ENCODE measurements at regions not wholly inside any gene's neighbourhood (a gene's known extent, or its start where the extent isn't known, plus 50 kb on each side); places are given as distances from the start of the nearest gene placed in this dataset.

DNA sequence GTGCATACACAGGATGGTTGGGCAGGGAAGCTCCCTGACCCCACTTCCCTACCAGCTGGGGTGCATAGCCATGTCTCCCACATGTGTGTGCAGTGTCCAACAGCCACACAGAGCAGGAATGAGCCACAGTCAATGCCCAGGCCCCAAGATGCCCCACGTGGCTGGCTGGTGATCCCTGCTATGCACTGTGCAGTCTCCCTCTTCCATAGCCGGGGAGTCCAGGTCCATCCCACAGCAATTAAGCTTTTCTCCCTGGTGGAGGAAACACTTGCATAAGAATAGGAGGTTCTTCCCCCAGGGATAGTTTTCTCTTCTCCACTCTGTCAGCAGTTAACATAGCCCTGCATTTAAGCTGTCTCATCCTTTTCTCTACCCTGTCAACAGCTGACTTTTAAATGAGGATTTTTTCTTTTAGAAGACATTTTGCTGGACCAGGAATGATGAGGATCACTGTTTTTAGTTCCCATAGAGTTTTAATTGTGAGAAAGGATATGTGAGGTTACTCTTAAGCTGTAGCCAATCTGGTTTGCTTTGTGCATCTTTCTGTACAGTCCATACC lies 396.5 kb upstream of the VWC2 start:
- DNase-seq (ENCODE audit: low spot score) = no peak

DNA sequence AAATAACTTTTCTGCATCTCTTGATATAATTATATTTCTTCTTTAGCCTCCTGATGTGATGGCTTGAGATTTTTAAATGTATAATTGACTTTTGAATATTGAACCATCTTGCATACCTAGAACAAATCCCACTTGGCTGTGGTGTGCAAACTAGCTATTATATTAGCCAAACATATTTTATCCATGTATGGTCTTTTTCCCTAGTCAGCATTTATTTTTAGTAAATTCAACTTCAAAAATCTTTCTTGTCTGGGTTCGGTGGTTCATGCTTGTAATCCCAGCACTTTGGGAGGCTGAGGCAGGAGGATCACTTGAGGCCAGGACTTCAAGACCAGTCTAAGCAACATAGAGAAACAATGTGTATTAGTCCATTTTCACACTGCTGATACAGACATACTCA lies 386.6 kb upstream of the VWC2 start:
- DNase-seq (ENCODE audit: low spot score) = no peak

DNA sequence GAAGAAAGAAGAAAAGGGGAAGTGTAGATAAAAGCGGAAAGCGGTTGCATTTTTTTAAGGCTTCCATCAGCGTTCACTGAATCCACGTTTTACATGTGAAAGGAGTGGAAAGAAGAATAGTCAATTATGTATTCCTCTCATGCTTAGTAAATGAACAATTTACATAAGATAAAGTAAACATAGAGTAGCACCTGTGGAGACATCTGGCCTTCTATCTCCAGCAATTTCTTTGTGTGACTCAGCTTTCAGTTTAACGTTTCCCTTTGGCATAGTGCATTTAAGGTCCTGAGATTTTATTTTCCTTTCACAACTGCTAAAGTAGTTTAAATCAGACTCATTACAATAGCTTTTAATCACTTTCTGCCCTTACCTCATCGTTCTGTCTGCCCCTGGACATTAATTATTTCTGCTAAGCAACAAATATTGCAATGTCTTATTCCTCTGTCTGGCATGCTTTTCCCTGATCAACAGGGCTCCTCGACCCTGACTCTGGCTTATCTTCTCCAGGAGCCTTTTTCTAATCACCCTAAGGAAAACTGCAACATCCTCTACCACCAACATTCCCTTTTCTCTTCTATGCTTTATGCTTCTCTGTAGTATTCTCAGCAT lies 383.5 kb upstream of the VWC2 start:
- DNase-seq (ENCODE audit: low spot score) = no peak

DNA sequence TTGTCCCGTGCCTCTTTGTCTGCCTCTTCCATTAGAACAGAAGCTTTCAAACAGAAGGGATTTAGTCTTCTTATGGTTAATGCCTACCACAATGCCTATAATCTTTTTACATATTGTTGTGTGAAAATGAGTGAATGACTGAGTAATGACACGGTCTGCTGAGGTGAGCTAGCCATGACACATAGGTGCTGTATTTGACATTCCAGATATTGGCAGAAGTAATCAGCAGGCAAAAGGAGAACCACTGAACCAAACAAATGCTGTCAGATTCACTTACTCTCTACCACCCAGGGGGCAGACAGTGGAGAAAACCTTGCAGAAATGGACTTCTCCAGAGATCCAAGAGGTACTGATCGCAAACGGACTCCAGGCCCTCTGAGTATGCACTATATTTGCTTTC lies 377.2 kb upstream of the VWC2 start:
- no peak for DNase-seq (ENCODE audit: low spot score)

DNA sequence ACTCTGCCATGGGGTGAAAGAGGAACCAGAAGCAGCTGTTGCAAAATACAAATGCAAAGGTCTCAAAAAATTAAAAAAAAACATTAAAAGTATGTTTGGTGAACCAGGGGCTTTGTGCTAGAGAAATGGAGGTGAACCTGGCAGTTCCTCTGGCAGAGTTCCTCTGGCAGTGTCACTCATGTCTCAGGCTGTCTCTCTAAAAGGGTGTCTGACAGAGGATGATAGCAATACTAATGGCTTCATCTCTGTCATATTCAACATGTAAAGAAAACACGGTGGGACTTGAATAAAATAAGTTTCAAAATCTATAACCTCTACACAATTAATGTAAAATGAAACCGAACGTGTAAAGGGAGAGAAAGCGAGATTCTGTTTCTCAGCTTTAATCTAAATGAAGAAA lies 375.7 kb upstream of the VWC2 start:
- DNase-seq (ENCODE audit: low spot score) = no peak

DNA sequence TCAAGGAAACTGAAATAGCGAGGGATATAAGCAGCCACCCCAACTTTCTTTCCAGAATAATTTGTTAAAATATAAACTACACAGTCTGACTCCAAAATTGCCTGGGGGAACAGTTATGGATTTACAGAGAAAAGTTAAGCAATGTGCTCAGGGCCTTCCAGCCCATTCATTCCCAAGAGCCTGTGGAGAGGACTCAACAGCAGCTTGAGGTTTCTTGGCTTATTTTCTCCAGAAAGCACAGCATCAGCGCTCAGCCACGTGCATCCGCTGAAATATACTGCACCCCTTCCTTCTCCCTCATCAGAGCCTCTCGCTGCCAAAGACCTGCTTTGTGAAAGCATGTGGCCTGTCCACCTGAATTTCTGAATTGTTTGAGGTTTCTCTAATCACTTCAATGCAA lies 375.2 kb upstream of the VWC2 start:
- no peak for DNase-seq (ENCODE audit: low spot score)

DNA sequence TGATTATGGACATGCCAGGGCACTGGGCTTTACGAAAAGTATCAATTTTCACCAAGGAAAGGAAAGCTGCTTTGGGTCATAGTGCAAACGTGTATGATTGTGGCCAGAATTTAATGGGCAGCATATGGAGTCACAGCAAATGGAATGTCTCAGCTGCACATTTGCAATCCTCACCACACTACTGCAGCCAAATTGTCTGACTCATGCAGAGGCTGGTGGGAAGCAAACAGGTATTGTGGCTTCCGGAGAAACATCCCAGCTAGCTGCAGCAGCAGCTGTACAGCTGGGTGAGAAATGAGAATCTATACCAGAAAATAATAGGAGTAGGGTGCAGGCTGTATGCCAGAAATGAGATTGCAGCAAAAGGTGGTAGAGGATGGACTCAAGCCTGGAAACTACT lies 374.7 kb upstream of the VWC2 start:
- no peak for DNase-seq (ENCODE audit: low spot score)

DNA sequence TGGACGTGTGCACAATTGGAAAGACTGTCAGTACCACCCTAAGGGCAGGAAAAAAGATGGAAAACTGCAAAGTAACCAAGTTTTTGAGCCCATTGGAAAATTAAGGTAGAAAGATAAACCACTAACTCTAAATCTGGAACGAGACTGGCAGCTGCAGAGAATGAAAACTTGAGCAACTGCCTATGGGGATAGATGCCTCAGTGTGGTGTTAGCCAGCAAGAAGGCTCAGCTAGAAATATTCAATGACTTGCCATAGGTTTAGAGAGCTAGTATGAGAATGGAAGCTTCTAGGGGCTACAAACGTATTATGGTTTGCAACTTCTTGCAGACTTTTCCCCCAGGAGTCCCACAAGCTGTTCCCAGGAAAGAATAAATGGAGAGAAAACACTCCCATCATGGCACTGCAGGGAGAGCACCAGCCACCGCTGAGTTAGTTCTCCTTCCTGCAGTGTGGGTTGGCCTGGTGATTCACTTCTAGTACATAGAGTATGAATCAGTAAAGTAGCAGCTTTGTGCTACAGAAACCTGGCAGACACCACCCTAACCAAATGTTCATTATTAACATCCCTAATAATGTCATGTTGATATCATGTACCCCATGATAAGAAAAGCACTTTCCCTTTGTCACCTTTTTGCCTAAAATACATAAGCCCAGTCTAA lies 372.4 kb upstream of the VWC2 start:
- no peak for DNase-seq (ENCODE audit: low spot score)

DNA sequence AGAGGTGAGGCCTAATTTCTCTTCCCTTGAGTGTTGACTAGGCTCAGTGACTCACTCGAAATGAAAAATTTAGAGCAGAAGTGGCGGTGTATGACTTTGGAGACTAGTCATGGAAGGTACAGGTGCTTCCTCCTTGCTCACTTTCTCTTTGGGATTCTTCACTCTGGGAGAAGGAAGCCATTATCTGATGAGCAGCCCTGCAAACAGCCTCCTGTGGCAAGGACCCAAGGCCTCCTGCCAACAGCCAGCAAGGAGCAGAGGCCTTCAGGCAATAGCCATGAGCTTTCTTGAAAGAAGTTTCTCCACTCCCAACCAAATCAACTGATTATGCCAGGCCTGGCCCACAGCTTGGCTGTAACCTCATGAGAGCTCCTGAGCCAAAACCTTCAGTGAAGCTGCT lies 369.6 kb upstream of the VWC2 start:
- DNase-seq (ENCODE audit: low spot score) = no peak

DNA sequence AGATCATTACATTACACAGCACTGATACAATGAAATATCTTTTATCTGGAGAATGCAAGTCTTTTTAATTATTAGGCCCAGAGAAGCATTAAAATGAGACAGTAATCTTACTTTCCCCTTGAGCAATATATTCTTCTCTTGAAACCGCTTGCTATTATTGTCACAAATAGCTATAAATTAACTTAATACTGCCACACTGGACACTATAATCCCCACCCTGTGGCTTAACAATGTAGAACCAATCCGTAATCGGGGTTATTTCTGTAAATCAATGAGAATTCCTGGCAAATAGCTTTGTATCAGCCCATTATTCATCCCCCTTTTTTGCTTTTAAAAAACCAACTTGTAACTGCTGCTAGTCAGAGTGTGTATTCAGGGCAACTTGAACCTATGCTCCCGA lies 366.2 kb upstream of the VWC2 start:
- DNase-seq (ENCODE audit: low spot score) = no peak

DNA sequence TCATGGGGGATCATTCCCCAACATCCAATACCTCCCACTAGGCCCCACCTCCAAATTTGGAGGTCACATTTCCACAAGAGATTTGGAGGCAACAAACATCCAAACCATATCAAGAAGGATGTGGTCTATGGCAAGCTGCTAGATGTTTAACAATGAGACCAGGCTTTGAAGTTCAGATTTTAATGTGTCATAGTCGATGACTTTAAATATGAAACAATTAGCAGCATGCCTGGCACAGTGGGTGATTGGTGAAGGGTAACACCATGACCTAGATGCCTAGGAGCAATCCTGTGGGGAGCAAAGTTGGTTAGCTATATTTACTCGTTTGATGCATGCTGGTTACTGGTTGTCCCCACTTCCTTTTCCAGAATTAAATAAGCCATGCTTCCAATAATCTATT lies 356.4 kb upstream of the VWC2 start:
- DNase-seq (ENCODE audit: low spot score) = no peak

DNA sequence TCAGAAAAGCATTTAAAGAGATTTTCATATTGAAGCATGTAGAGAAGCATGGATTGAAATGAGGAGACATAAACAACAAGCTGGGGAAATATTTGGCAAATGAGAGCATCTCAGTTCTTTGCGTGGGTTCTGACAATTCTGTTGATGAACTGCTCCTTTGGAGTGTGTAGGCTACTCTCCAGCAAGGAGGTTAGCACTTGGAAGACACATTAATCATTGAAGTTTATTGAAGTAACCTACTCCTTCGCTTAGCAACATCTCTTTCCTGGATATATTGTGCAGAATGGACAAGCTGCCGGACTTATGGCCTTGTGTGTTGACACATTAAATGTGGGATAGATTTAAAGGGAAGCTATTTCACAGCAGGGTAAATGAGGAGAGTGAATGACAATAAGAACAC lies 354.5 kb upstream of the VWC2 start:
- DNase-seq (ENCODE audit: low spot score) = no peak

DNA sequence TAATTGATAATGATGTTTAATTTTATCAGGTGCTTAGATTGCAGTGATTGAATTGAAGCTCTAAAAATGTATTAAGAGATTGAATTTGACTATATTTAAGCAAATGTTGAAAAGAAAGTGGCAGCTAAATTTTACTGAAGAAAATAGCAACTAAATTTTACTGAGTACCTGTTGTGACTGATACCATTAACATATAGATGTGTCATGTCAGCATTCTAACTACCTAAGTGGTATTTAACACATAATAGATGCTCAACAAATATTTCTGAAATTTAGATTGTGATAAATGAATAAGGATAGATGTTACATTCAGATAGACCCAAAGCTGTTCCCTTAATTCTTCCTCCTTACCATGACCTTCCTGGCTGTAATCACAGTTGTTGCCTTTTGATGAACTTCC lies 350.9 kb upstream of the VWC2 start:
- no peak for DNase-seq (ENCODE audit: low spot score)

DNA sequence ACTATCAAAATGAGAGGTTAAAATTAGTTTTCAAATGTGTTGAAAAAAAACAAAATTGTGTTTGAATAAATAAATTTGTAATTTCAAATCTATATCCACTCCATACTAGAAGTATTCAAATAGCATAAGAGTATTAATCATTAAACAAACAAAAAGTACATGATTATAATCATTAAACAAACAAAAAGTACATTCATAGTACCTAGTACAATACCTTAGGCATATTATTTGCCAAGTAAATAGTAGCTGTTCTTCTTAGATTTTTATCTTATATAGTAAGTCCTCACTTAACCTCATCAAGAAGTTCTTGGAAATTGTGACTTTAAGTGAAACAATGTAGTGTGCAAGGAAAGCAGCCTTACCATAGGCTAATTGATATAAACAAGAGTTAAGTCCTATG lies 349.3 kb upstream of the VWC2 start:
- no peak for DNase-seq (ENCODE audit: low spot score)

DNA sequence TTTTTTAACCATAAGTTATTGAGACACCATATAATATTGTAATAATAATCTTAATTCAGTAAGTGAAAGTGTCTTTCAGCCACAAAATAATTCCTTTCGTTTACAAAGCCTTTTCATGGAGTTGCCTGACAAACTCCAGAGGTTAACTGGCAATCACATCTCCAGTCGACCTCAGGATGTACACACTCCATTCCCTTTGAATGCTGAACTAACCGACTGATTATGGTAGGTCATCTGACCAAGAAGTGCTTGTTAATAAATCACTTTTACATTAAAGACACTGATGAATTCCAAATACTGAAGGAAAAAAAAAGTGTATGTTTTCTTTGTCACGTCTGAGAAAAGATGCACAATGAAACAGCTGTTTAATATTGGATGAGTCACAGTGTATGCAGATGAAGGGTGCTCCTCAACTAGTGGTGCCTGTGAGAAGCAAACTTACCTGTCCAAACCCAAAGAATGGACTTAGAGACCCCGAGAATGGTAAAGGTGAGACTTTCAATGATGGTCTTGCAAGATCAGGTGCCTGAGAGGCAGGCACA lies 348.1 kb upstream of the VWC2 start:
- DNase-seq (ENCODE audit: low spot score) = no peak

DNA sequence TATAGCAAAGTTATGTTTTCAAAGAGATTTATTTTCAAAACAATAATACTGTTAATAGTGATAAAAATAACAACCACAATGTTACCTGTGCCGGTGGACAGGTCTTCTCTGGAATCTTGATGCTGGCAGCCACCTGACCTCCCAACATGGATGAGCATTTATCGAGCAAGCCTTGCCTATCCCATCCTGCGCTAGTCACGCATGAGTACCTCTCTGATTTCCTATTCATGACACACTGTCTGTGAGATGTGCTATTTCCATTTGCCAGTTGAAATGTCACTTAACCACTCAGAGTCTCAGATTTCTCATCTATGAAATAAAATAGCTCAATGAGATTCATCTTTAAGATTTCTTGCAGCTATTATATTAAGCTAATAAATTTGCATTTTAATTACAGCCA lies 341.2 kb upstream of the VWC2 start:
- DNase-seq (ENCODE audit: low spot score) = no peak

DNA sequence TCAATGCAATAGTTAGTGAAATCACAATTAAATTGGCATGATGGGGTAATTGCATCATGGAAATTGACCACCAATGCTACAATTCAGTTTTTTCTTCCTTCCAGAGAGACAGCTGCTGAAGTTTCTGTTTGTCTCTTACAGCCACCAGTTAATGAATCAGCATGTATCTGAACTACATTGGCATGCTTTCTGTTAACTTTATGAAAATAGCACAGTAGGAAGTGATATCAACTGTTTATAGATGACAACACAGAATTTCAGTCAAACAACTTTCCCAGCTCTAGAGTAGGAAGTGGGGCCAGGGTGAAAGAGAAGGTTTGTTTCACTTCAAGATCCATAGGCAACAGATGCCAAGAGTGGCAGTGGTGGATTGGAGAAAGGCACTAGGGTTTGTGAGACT lies 339.6 kb upstream of the VWC2 start:
- DNase-seq (ENCODE audit: low spot score) = no peak

DNA sequence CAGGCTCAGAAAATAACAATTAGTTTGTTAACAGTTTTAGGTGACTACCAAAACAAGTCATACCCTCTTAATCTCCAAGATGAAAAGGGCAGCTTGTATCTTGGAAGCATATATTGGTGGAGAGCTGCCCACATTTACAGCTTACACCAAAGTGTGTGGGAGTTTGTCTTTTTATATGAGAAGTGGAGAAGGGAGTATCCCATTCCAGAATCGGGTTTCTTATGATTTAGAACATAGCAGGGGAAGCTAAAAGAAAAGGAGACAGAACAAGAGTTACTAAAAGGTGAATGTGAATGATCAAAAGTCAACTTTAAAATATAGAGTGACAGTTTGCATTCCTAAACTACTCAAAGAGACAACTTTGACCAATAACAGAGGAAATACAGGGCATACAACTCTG lies 338.6 kb upstream of the VWC2 start:
- no peak for DNase-seq (ENCODE audit: low spot score)

DNA sequence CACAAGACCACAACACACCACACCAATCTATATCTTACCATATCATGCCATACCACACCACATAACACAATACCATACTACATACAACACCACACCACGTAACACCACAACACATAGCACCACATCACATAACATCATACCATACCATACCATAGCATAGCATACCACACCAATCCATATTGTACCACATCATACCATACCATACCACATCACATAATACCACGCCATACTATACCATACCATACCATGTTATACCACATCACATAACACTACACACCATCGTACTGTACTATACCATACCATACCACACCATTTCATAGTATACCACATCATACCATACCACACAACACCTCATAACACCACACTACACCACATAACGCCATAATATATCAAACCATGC lies 335.2 kb upstream of the VWC2 start:
- DNase-seq (ENCODE audit: low spot score) = no peak

DNA sequence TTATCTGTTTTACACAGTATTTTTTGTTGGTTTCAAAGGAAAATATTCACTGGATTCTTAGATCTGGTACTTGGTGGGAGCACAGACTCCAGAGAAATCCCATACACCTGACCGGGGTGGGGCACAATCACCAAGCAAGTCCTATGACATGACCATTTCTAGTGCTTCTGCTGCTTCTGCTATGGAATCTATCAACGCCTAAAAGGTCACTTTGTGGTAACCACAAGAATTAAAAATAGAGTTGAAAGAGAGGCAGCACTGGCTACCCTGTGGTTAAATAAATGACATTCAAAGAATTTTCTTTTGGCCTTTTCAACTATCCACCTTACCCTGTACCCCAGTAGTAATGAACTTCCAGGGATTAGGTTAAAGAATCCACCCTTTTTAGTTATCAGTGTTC lies 329.9 kb upstream of the VWC2 start:
- DNase-seq (ENCODE audit: low spot score) = no peak

DNA sequence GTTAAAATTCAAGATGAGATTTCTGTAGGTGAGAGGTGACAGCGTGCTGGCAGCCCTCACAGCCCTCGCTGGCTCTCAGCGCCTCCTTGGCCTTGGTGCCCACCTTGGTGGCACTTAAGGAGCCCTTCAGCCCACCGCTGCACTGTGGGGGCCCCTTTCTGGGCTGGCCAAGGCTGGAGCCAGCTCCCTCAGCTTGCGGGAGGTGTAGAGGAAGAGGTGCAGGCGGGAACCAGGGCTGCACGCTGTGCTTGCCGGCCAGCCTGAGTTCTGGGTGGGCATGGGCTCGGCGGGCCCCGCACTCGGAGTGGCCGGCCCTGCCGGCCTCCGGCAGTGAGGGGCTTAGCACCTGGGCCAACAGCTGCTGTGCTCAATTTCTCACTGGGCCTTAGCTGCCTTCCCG lies 320.0 kb upstream of the VWC2 start:
- no peak for DNase-seq (ENCODE audit: low spot score)

DNA sequence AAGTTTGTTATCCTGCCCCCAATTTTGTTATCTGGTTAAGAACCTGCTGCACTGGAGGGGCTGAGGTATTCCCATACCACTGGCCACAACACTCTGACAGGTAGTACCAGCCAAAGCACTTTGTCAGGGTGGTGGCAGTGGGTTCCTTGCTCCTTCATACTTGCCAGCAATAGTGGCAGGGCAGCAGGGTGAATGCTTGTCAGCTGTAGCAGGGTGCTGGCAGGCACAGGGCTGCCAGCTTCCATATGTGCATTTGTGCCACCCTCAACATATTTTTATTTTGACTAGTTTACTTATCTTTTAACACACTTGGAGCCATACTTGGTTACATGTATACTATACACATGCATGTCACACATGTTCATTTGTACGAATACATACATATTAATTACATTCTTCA lies 294.0 kb upstream of the VWC2 start:
- DNase-seq (ENCODE audit: low spot score) = no peak

DNA sequence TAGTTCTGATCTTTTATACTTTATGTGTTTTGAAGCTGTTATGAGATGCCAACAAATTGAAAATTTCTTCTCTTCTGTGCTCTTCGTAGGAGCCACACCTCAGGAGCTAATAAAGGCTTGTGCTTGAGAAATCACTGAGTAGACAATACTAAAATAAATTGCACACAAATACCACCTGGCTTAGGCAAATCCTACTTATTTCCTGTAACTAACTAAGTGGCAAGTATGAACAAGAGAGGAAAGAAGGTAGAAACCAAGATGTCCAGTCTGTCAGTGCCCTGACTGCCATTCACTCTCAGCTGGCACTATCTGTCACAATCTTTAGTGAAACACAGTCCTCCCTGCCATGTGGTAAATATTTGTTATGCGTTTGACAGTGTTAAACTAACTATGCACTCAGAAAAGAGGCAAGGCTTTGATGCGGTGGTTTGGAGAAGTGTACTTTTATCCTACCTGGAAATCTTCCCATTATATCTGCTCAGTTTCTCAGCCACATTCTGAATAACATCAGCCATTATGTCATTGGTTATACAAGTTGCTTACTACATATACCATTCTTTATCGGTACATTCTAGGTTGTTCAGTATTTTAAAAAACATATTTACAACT lies 293.4 kb upstream of the VWC2 start:
- no peak for DNase-seq (ENCODE audit: low spot score)
